NCI-H2227 (cell line): ENCODE measurements at regions not wholly inside any gene's neighbourhood (a gene's known extent, or its start where the extent isn't known, plus 50 kb on each side); places are given as distances from the start of the nearest gene placed in this dataset.

Experiments used
- DNase-seq: peaks from one replicate; lab custom pipeline; 2025; ENCODE audit not compliant: unreplicated experiment; lab: John Stamatoyannopoulos, UW

DNA sequence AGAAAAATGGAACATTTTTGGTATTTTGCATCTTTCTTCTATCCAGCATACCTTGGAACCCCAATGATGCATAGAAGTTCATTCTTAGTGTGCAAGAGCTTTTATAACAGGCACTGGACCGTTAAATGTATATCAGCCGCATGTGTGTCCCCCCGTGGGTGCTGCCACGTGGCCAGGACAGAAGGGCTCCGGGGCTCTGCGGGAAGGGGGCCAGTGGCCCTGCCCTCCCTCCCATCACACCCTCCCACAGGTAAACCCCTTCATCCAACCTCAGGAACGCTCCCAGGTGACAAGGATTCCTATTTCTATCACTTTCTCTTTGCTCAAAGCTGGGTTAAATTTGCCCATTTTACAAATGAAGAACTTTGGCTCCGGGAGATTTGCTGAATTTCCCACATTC lies 393.4 kb upstream of the IRX4 start:
- DNase-seq = no peak

DNA sequence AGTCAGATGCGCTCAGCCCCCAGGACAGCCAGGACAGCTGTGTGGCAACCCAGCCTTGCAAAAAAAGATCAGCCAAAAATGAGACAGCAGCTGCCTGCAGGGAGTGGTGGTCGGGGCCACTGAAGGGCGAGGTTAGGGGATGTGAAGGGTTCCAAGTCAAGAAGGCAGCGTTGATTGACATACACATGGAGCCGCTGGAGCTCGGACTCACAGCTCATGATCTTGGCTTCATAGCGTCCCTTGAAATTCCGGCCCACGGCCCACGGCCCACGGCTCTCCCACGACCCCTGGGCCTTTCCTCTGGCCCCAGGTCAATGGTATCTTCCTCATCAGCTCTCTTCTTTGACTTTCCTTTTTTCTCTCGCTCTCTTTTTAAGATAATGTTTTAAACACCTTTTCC lies 390.0 kb upstream of the IRX4 start:
- no peak for DNase-seq

DNA sequence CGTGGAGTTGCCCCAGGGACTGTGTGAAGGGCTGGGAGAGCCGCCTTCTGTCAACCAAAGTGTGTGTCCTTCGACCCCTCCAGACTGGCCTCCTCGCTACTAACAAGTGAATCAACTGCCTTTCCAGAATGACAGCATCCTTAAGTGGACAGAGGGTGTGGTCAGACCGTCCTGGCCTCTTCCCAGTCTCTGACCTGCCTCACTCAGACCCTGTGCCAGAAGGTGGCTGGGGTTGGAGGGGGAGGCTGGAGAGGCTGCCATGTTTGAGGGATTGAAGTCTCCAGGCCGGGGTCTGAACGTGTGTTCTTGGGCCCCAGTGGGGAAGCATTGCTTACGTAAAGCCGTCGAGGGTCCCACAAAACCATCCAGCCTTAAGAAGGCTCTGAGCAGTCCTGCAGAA lies 389.3 kb upstream of the IRX4 start:
- DNase-seq = no peak

DNA sequence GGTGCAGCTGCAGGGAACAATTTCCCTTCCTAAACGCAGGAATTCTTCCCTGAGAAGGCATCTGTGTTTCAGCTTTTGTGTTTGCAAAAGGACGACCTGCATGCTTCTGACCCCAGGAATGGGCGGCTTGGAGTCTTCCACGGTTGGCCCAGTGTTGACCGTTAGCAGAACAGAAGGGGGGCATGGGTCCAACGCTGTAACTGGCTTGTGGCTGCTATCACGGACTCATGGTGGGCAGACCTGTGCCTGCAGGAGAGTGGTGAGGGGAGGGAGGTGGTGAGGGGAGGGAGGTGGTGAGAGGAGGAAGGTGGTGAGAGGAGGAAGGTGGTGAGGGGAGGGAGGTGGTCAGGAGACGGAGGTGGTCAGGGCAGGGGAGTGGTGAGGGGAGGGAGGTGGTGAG lies 388.6 kb upstream of the IRX4 start:
- no peak for DNase-seq

DNA sequence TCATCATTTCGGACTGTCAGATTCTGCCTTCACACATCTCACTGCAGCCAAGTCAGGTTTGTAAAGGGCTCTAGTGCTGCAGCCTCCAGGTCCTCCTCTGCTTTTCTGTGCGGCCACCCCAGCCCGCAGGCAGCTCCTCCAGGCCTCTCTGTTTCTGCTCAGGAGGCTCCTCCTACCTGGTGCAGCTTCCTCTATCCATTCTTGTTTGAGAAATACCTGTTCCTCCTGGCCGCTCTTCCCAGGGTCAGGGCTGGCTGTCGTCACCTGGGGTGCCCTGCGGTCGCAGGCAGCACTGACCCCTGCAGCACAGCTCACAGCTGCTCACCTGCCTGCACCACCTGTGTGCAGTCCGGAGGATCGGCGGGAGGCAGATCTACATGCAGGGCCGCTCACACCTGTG lies 387.7 kb upstream of the IRX4 start:
- no peak for DNase-seq

DNA sequence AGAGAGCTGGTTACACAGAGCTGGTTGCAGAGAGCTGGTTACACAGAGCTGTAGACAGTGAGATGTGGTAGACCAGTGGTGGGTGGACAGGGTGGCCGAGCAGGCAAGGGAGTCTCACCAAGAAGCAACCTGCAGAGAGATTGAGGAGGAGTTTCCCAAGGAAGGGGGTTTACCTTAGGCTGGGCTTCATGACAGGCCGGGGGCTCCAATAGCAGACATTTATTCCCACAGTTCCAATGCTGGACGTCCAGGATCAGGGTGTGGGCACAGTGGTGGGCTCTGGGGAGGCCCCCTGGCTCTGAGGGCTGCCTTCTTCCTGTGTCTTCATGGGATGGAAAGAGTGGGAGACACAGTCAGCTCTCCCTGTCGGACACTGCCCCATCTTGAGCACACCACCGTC lies 386.9 kb upstream of the IRX4 start:
- no peak for DNase-seq

DNA sequence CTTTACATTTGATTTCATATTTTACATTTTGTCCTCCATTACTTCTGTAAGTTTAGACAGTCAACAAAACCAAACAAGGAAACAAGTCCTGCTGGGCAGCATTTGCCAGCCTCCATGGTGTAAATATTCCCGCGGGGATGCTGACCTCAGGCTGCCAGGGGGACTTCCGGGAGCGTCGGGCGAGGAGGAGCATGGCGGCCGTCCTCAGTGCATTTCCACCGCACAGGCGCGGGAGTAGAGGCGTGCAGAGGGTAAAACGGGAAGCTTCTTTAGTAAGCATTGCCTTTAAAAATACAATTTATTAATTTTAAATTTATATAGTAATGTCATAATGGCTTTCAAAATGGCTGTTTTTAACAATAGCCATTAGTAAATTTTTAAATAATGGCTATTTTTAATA lies 385.3 kb upstream of the IRX4 start:
- no peak for DNase-seq

DNA sequence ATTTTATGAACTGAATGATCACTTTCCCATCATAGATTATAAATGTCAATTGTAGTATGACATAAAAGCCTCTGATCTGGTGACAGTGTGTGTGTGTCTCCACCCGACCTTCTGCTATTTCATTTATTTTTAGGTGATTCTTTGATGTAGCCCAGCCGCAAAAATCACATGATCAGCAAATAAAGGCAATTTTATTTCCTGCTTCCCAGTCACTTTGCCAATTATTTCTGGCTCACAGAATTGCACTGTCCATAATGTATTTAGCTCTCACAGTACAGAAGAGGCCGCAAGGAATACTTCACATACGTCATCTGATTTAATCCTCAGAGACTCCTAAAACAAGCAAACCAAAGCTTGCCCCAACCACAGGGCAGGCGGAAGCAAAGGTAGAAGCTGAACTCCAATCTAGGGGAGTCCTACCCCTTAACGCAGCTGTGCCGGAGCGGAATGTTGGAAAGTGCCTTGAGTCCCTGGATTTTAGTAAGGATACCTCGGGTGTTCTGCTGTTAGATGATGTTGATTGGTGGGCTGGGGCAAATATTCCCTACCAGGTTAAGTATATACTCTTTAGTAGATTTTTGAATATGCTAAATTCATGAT lies 384.0 kb upstream of the IRX4 start:
- no peak for DNase-seq

DNA sequence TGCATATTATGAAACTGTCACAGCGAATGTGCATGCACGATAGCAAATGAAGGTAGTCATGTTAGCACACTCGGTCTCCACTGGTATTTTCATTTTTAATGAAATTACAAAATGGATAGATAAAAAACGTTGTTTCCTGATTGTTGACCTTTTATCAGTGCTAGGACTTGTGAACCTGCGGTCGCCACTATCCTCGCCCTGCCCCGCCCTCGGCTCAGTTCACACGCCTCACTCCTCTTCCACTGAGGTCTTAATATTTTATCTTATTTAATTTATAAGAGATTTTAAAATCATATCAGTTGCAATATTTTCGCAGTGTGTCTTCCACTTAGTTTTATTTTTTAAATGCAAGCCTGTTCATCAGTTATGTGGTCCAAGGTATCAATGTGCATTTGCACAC lies 382.6 kb upstream of the IRX4 start:
- DNase-seq = no peak

DNA sequence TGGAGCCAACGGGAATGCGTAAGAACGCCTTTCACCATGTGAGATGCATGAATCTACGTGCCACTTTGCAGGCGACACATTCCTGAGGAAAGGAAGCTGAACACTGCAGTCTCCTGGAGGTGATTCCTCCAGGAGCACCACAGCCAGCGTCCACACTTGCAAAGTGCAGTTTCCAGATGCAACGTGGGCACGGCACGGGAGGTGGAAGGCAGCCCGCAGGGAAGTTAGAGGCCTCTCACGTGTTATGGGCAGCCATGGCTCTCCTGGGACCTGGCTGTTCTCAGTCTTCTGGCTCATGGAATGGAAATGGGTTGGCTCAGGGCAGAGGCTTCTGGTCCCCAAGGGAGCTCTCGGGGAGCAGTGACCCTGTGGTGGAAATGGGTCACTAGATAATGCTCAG lies 381.0 kb upstream of the IRX4 start:
- DNase-seq = no peak

DNA sequence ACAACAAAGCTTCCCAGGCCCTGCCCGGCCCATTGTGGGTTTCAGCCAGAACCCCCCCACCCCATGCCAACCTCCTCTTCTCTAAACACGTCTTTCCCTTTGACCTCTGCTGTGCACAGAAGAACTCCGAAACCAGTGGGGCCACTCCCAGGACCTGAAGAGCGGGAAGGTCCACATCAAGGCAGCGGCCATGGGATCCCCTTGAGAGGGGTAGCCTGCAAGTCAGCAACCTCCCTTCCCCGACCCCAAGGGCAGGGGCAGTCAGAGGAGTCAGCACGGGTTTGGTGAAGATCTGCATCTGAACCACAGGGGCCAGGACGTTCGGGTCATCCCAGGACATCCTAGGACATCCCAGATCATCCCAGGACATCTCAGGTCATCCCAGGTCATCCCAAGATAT lies 379.9 kb upstream of the IRX4 start:
- no peak for DNase-seq

DNA sequence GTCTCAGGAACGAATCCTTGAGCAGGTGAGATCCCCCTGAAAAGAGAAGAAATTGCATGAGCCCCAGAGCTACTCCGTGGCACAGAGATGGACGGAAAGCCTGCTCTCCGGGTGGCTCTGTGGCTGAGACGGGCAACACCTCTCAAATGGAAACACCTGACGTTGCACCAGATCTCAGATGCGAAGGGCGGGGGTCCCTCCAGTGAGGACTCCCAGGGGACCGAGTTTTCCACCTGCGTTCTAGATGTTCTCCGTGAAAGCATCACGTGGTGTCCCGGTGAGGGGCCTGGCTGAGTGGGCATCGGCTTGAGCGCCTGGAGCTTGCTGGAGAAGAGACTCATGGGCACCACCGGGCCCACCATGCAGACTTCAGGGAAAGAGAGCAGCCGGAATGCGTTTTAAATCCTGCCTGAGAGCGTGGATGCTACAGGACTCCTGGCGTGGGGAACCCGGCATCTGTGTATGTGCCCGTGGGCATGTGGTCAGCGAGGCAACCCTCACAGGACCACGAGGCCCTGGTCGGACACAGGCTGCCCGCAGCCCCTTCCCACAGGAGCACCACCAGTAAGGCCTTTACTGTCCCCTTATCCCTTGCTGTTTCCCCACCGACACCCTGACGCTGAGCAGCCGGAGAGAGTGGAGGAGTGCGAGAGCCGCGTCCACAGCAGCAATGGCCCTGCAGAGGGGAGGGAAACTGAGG lies 378.4 kb upstream of the IRX4 start:
- no peak for DNase-seq

DNA sequence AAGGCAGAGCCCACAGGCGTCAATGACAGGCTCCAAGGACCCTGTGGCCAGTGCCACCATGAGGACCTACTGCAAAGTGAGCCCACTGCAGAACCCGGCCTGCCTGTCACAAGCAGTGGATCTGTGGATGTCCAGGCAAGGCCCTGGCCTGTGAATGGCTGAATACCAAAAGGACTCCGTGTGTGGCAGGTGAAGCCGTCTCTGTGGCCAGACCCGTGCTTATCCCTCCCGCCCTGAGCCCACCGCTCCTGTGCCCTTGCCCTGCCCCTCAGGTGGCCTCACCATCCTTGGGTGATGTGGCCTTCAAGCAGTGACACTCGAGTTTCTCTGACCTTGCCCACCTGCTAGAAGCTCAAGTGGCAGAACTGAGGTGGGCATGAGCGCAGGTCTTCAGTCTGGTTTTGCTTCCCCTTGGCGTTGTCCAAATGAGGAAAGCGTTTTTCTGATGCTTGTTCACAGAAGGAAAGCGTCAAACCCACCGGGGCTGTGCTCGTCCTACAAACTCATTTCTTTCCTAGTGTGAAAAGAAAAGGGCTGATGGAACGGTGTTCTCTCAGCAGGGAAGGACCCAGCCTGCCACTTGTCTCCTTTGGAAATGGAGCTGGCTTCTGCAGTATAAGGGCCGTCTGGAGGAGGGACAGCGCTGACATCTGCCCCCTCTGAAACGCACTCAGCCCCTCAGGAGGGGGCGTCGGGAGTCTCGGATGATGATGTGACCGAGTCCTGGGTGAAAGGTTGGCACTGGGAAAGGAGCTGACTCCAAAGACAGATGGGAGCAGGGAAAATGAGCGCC lies 377.7 kb upstream of the IRX4 start:
- DNase-seq = no peak

DNA sequence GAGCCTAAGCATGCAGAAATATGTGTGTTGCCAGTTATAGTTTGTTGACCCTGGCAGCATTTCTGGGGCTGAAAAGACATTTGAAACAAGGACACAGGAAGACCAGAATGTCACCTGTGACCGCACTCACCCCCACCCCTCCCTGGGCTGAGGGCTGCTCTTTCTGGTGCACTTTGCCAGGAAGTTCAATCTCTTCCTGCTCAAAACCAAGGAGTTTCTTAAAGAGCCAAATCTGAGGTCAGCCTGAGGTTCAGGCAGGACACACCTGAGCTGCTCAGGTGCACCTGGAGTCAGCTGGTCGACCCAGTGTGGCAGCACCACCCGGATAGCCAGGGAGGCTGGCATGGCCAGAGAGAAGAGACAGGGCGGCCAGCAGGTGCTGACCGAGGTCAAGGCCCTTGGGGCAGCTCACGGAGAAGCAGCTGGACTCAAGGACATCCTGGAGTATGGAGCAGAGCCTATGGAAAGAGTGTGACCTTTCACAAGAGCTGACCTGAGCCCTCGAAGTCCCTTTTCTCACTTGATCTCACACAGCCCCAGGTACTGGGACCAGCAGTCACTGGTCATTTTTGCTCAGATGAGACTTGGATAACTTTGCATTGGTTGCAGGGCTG lies 376.9 kb upstream of the IRX4 start:
- DNase-seq = no peak

DNA sequence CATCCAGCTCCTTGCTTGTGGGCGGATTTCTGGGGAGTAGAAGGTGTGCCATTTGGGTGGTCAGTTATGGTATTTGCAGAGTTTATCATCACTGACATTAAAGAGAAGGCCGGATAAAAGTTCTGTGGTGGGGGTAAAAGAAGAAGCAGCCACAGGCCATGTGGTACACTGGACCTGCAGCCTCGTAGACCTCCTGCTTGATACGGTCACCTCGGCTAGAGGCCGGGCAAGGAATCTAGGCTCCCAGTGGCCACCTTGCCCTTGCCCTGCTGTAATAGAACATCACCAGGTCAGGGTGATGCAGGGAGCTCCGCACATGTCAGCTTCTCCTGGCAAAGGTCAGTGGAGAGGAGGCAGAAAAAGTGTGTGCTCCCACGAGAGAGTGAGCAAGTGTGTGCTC lies 376.1 kb upstream of the IRX4 start:
- DNase-seq = no peak

DNA sequence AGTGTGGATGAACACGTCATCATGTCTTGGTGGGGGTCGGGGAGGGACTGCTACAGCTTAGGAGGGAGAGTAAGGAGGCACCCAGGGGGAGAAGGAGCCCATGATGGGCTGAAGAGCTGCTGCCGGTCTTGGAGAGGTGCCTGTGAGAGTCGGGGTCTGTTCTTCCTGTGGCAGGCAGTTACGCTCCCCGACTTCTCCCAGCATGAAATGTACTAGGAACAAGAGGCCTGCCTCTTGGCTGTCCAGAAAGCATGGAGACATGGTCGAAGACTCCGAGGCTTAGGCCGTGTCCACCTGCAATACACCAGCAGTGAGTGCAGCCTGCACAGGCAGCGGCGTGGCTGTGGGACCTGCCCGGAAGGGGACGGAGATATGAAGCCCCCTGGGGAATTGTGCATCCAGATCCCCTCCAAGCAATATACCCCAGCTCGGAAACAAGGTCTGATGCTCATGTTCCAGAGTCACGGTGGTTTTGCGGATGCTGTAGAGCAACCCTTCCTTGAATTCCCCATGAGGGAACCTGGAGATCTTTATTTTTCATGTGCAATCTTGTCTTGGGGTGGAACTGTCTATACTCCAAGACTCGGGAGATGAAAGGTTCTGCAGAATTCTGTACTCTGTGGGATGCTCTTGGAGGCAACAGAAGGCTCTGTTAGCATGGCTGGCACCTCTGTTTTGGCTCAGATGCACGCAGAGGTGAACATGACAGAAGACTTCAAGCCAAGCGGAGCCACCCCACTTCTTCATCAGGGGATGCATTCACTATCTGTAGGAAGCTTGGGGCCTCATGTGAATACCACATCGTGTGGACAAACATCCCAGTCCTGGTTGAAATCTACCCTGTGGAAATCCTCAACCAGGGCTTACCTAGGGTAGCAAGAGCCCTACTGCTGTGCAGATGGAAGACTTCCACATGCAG lies 374.9 kb upstream of the IRX4 start:
- no peak for DNase-seq

DNA sequence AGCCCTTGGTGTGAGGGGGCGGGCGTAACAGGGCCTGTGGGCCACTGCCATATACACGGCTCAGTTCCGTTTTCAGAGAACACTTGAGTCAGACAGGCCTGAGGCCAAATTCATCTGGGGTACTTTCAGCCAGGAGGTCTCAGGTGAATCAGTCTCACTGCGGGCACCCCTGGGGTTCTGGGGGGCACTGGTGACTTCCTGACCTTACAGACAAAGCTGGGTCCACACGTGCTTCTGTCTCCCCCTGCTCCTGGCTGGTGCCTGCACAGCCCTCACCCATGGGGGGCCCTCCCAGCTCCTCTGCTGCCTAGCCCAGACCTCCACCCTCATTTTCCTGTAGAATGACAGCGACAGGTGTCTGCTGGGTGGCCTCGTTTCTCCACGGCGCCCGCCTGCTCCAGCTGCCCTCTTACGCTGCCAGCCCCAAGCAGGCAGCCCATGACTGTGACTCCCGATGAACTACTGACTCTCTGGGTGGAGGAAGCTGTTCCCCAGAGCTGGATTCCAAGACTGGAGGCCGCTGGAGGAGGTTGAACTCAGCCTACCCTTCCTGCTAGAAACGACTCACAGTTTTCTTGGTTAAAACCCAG lies 374.1 kb upstream of the IRX4 start:
- no peak for DNase-seq

DNA sequence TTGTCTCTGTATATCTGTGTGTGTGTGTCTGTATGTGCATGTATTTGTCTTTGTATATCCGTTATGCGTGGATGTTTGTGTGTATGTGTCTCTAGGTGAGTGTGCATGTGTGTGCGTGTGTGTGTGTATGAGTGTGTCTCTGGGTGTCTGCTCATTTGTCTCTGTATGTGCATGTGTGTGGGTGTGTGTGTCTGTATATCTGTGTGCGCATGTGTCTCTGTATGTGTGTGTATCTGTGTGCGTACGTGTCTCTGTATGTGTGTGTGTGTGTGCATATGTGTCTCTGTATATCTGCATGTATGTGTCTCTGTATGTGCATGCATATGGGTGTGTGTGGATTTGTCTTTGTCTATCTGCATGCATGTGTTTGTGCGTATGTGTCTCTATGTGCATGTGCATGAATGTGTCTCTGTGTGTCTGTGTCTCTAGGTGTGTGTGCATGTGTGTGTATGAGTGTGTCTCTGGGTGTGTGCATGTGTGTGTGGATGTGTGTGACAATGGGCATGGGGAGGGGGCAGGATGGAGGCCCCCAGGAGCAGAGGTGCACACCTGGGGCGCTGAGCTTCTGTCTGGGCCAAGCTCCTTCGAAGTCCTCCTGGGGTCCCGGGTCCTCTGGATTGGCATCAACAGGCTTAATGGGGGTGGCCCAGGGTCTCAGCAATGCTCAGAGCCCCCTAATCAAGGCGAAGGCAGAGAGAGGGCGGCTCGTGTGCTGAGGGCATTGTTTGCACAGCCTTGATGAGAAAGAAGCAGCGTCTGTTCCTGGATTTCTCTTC lies 373.4 kb upstream of the IRX4 start:
- no peak for DNase-seq

DNA sequence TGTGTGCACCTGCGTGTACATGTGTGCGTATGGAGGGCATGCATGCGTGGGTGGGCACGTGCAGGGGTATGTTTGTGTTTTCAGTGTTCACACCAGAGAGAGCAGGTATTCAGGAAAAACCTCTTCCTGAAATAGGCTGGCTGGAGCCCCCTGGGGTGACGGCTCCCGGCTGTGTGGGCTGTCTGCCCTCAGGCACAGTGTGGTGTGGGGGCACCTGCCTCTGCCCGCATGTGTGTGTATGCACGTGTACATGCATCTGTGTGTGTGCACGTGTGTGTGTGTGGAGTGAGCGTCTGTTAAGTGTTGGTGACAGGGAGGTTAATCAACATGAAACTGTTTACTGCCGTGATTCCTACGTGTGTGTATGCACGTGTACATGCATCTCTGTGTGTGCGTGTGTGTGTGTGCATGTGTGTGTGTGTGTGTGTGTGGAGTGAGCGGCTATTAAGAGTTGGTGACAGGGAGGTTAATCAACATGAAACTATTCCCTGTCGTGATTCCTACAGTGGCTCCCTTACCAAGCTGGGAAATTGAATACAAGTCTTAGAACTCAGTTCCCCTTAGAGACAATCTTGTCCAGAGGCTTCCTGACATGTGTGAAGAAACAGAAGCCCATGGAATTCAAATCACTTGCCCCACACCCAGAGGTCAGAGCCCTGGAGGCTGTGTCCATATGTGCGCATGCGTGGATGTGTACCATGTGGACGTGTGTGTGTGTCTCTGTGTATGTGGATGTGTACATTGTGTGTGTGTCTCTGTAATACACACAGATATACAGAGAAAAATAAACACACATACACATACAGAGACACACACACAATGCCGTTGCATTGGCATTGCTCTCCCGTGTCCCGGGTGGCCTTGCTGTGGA lies 372.4 kb upstream of the IRX4 start:
- no peak for DNase-seq
